Omental fat pad (tissue), 3 donors: ENCODE measurements at regions not wholly inside any gene's neighbourhood (a gene's known extent, or its start where the extent isn't known, plus 50 kb on each side); places are given as distances from the start of the nearest gene placed in this dataset.

Experiments used
- ATAC-seq: fragments of 150-250 bp; one replicate; pipeline ENCODE4 v1.9.1; 2016; ENCODE audit warnings: mild to moderate bottlenecking, moderate library complexity; ENCODE audit not compliant: low FRiP score
- DNase-seq: peaks from one replicate; pipeline ENCODE4 v3.0.0-alpha.2; 2019; ENCODE audit warnings: low spot score
- CTCF ChIP-seq, 3 donors: fragments of 450-650 bp; IDR thresholded peaks; one replicate each; pipeline ENCODE4 v1.5.1; 2016 to 2017; ENCODE audit warnings: antibody characterized with exemption in 3 of 3, mild to moderate bottlenecking in 3 of 3, moderate library complexity in 2 of 3

GRCh38 chr6:145538989-145539388 lies 196.3 kb downstream of the EPM2A start:
- DNase-seq: no peak
- no peak for TF ChIP-seq CTCF (IDR thresholded peaks at IDR 0.05)
- ATAC-seq: no peak

GRCh38 chr6:145539831-145540230 lies 195.5 kb downstream of the EPM2A start:
- ATAC-seq (no peak), DNase-seq (no peak)
- TF ChIP-seq CTCF (IDR thresholded peaks at IDR 0.05): no peak

GRCh38 chr6:145540741-145541140 lies 194.6 kb downstream of the EPM2A start:
- DNase-seq (no peak), ATAC-seq (no peak)
- no peak for TF ChIP-seq CTCF (IDR thresholded peaks at IDR 0.05)

- DNase-seq (no peak), ATAC-seq (no peak)
- no peak for TF ChIP-seq CTCF (IDR thresholded peaks at IDR 0.05)
Measured at GRCh38 chr6:145544041-145544440, 191.3 kb downstream of the EPM2A start.

GRCh38 chr6:145544514-145544913 lies 190.8 kb downstream of the EPM2A start:
- ATAC-seq: no peak
- no peak for DNase-seq
- TF ChIP-seq CTCF (IDR thresholded peaks at IDR 0.05): no peak

GRCh38 chr6:145546265-145546664 lies 189.1 kb downstream of the EPM2A start:
- DNase-seq (no peak), ATAC-seq (no peak)
- TF ChIP-seq CTCF (IDR thresholded peaks at IDR 0.05): no peak

- DNase-seq (no peak), ATAC-seq (no peak)
Measured at GRCh38 chr6:145547594-145548335, 187.6 kb downstream of the EPM2A start.

More at GRCh38 chr6:145547594-145548335, 187.6 kb downstream of the EPM2A start:
- no peak for TF ChIP-seq CTCF (IDR thresholded peaks at IDR 0.05)
